ENCODE measurements at regions not wholly inside any gene's neighbourhood (a gene's known extent, or its start where the extent isn't known, plus 50 kb on each side); places are given as distances from the start of the nearest gene placed in this dataset.

- Histone ChIP-seq H3K27me3 (replicated peaks in 1 of 4; ENCODE audit: control insufficient read depth in 3 of 4, extremely low read depth in 1 of 4, insufficient read depth in 3 of 4, low read length in 3 of 4) (no peaks in the 10 kb centered on the region), H2BK120ac (replicated peaks; ENCODE audit: low read depth, low read length) (no peak overlapping the region), H3K23ac (ENCODE audit: insufficient read length) (no peak overlapping the region), H3K36me3 (ENCODE audit: control insufficient read depth in 2 of 4, insufficient read depth in 4 of 4, low read length in 3 of 4) (no peaks in the 10 kb centered on the region), H3K4me1 (replicated peaks in 1 of 4; ENCODE audit: control insufficient read depth in 3 of 4, insufficient read depth in 4 of 4, low read length in 3 of 4) (peaks cover 3 to 10% (median 7%) of the 10 kb centered on the region in 4 experiments), H3K4me3 (ENCODE audit: extremely low read depth in 1 of 4, insufficient read depth in 2 of 4, low read depth in 3 of 4, low read length in 4 of 4) (no peak overlapping the region), H3K23me2 (ENCODE audit: low read depth, low read length) (peaks cover 11% of the 10 kb centered on the region), H2AFZ (ENCODE audit: low read length) (no peak overlapping the region), H3K27ac (ENCODE audit: low read depth, low read length) (no peak overlapping the region), H3K4ac (replicated peaks; ENCODE audit: insufficient read length, low read depth, low read length) (no peak overlapping the region), H2BK20ac (ENCODE audit: low read length) (no peak overlapping the region), H3K79me2 (ENCODE audit: control insufficient read depth in 1 of 2, insufficient read depth in 2 of 2, low read length in 2 of 2) (no peaks in the 10 kb centered on the region; a peak in 1 of 4 replicates), H2BK12ac (ENCODE audit: low read depth, low read length) (no peak overlapping the region), H3K56ac (replicated peaks; ENCODE audit: insufficient read length, low read depth, low read length) (no peak overlapping the region), H3K9ac (replicated peaks in 1 of 4; ENCODE audit: extremely low read depth in 1 of 4, low read depth in 3 of 4, low read length in 3 of 4) (no peak overlapping the region), H4K5ac (ENCODE audit: insufficient read length, low read depth, low read length) (no peak overlapping the region), H2BK15ac (ENCODE audit: low read length) (no peak overlapping the region), H4K91ac (replicated peaks; ENCODE audit: insufficient read length, low read length) (no peak overlapping the region), H3K9me3 (ENCODE audit: insufficient read depth in 2 of 2, low read depth in 1 of 2, low read length in 1 of 2) (no peaks in the 10 kb centered on the region), H3K18ac (ENCODE audit: extremely low read depth, low read length) (no peak overlapping the region), H4K20me1 (replicated peaks in 1 of 2; ENCODE audit: control insufficient read depth in 1 of 2, insufficient read depth in 2 of 2, low read length in 2 of 2) (no peaks in the 10 kb centered on the region), H4K8ac (ENCODE audit: extremely low read depth, insufficient read depth, low read length) (no peak overlapping the region), H3K79me1 (ENCODE audit: low read depth, low read length) (no peaks in the 10 kb centered on the region), H2BK5ac (ENCODE audit: low read depth, low read length) (no peak overlapping the region), H3K14ac (ENCODE audit: insufficient read length) (no peak overlapping the region), H3K4me2 (ENCODE audit: insufficient read depth in 1 of 2, low read depth in 2 of 2, low read length in 2 of 2) (no peak overlapping the region), H2AK5ac (ENCODE audit: low read depth, low read length) (no peak overlapping the region)
- FAIRE-seq (no peak), DNase-seq (ENCODE audit: low read depth in 1 of 2, low spot score in 2 of 2) (no peak)
- POLR2A ChIA-PET (ENCODE audit: partially characterized antibody): interaction anchor here (1.8 kb wide), 1 partner anchor 59 kb away, joined by 8 read pairs; the partner anchor contains the start of gene TMEM18
- TF ChIP-seq SP1 (IDR thresholded peaks at IDR 0.05; ENCODE audit: low read depth, low read length): no peak
- TF ChIP-seq CEBPB (IDR thresholded peaks at IDR 0.05; ENCODE audit: low read depth, low read length): no peak
- no peak for TF ChIP-seq CBX5 (IDR thresholded peaks at IDR 0.05; ENCODE audit: low read depth, low read length)
- no peak for TF ChIP-seq SAP30 (IDR thresholded peaks at IDR 0.05; ENCODE audit: insufficient read depth, insufficient replicate concordance, low read length)
- TF ChIP-seq POLR2A (IDR thresholded peaks at IDR 0.05; ENCODE audit: control extremely low read depth in 1 of 2, low read depth in 2 of 2, low read length in 2 of 2): no peak
- TF ChIP-seq CBX8 (IDR thresholded peaks at IDR 0.05; ENCODE audit: borderline replicate concordance, low read depth, low read length): no peak
- CTCF ChIA-PET (ENCODE audit: partially characterized antibody): interaction anchor here (1.0 to 6.4 kb wide), 5 partner anchors 9 to 70 kb away, joined by 3 to 59 read pairs (median 4); no protein-coding TSS in a partner anchor
These were observed 59.7 kb upstream of the TMEM18 start for GRCh38 chr2:736939-737338.
